Mesendoderm (in vitro differentiated cells): ENCODE measurements at regions not wholly inside any gene's neighbourhood (a gene's known extent, or its start where the extent isn't known, plus 50 kb on each side); places are given as distances from the start of the nearest gene placed in this dataset.
"Not testable (repeated sequence)": the region's sequence is repeated elsewhere in the genome, so short reads cannot be mapped to it uniquely, and the experiment has no call there.

Experiments
- DNase-seq: peaks from one replicate; pipeline ENCODE4 v3.0.0; 2013
- H2AK5ac ChIP-seq: 2 replicates; pipeline ENCODE4 v1.6.1; 2013; ENCODE audit warnings: low read length, inconsistent platforms
- H2BK120ac ChIP-seq: 2 replicates; pipeline ENCODE4 v1.6.1; 2013; ENCODE audit warnings: low read depth, mild to moderate bottlenecking, low read length, moderate library complexity, mixed read lengths
- H2BK15ac ChIP-seq: replicated peaks from 2 replicates; pipeline ENCODE4 v1.6.1; 2013; ENCODE audit warnings: low read depth, mild to moderate bottlenecking, moderate library complexity
- H2BK5ac ChIP-seq: 2 replicates; pipeline ENCODE4 v1.6.1; 2013; ENCODE audit warnings: low read length, inconsistent platforms
- H3K18ac ChIP-seq: 2 replicates; pipeline ENCODE4 v1.6.1; 2013; ENCODE audit warnings: mild to moderate bottlenecking, low read length, mixed read lengths
- H3K23ac ChIP-seq: one replicate; pipeline ENCODE4 v1.6.1; 2013; ENCODE audit warnings: low read length
- H3K27ac ChIP-seq: 2 replicates; pipeline ENCODE4 v1.5.1; 2013; ENCODE audit warnings: low read depth, mild to moderate bottlenecking, inconsistent platforms, low read length, moderate library complexity
- H3K27me3 ChIP-seq: 2 replicates; pipeline ENCODE4 v1.6.1; 2013; ENCODE audit warnings: low read length, control low read depth, mild to moderate bottlenecking, inconsistent platforms; ENCODE audit not compliant: insufficient read depth, poor library complexity
- H3K36me3 ChIP-seq: 2 replicates; pipeline ENCODE4 v1.6.1; 2013; ENCODE audit warnings: low read length, inconsistent platforms; ENCODE audit not compliant: control insufficient read depth, insufficient read depth
- H3K4ac ChIP-seq: one replicate; pipeline ENCODE4 v1.6.1; 2013; ENCODE audit warnings: low read depth, mild to moderate bottlenecking, low read length, moderate library complexity
- H3K4me1 ChIP-seq: 2 replicates; pipeline ENCODE4 v1.6.1; 2013; ENCODE audit warnings: low read depth, low read length, inconsistent platforms; ENCODE audit not compliant: control insufficient read depth
- H3K4me2 ChIP-seq: 2 replicates; pipeline ENCODE4 v1.6.1; 2013; ENCODE audit warnings: low read length
- H3K4me3 ChIP-seq: 2 replicates; pipeline ENCODE4 v1.5.1; 2013; ENCODE audit warnings: mild to moderate bottlenecking, low read length
- H3K56ac ChIP-seq: one replicate; pipeline ENCODE4 v1.6.1; 2013; ENCODE audit warnings: low read length
- H3K79me1 ChIP-seq: 2 replicates; pipeline ENCODE4 v1.6.1; 2013; ENCODE audit warnings: low read length, inconsistent platforms
- H3K79me2 ChIP-seq: 2 replicates; pipeline ENCODE4 v1.6.1; 2013; ENCODE audit warnings: mild to moderate bottlenecking, low read length; ENCODE audit not compliant: control insufficient read depth, insufficient read depth
- H3K9ac ChIP-seq: 2 replicates; pipeline ENCODE4 v1.6.1; 2013; ENCODE audit warnings: low read length, inconsistent platforms
- H4K5ac ChIP-seq: one replicate; pipeline ENCODE4 v1.6.1; 2013; ENCODE audit warnings: low read length
- H4K8ac ChIP-seq: one replicate; pipeline ENCODE4 v1.6.1; 2013; ENCODE audit warnings: low read depth, mild to moderate bottlenecking, control low read depth, low read length, moderate library complexity
- WGBS: extraction: QIAGEN DNeasy Blood & Tissue Kit; methylation state at CpG from one replicate; pipeline ENCODE4 v1.1.7; 2013; ENCODE audit warnings: low lambda C conversion rate, missing lambda C conversion rate; ENCODE audit not compliant: insufficient coverage; ENCODE audit errors: extremely low coverage; 5-methylcytosine and 5-hydroxymethylcytosine counted together

DNA sequence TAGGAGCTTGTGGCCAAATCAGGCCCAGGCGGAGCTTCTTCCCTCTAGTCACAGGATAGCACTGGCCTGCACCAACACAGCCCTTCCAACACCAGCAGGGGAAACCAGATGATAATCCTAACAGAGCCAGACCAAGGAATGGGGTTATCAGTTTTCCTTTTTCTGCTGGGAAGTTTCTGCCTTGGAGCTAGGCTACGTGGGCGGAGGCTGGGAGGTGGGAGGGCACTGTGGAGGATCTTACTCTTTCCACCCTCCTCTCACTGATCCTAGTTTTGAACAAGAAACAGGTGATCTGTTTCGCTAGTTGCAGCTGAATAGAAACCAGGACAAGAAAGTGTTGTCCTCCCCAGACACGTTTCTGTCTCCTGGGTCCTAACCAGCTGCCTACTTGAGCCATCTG is 1687.3 kb upstream of the DEFB115 start:
- H3K36me3 ChIP-seq, DNase-seq, H2BK120ac ChIP-seq, H3K79me1 ChIP-seq, H3K56ac ChIP-seq, H3K4me1 ChIP-seq, H3K27ac ChIP-seq, H2AK5ac ChIP-seq, H2BK15ac ChIP-seq, H3K27me3 ChIP-seq, H3K4me3 ChIP-seq, H4K8ac ChIP-seq, H3K79me2 ChIP-seq, H3K9ac ChIP-seq, H3K4ac ChIP-seq, H3K18ac ChIP-seq, H4K5ac ChIP-seq, H2BK5ac ChIP-seq, H3K23ac ChIP-seq, H3K4me2 ChIP-seq: not testable (repeated sequence)
- no CpG with 5 or more reads among the region's 5 CpGs for WGBS

- not testable (repeated sequence) for H3K18ac ChIP-seq, H4K8ac ChIP-seq, H3K4me2 ChIP-seq, H2BK15ac ChIP-seq, H3K4me1 ChIP-seq, H2BK120ac ChIP-seq, H3K27ac ChIP-seq, H3K56ac ChIP-seq, H3K27me3 ChIP-seq, DNase-seq, H3K79me2 ChIP-seq, H3K79me1 ChIP-seq, H2AK5ac ChIP-seq, H3K36me3 ChIP-seq, H3K4ac ChIP-seq, H4K5ac ChIP-seq, H3K9ac ChIP-seq, H2BK5ac ChIP-seq, H3K4me3 ChIP-seq, H3K23ac ChIP-seq
- WGBS: no CpG with 5 or more reads among the region's 2 CpGs
Observed at GRCh38 chr20:29589530-29589929, 1667.9 kb upstream of the DEFB115 start.

DNA sequence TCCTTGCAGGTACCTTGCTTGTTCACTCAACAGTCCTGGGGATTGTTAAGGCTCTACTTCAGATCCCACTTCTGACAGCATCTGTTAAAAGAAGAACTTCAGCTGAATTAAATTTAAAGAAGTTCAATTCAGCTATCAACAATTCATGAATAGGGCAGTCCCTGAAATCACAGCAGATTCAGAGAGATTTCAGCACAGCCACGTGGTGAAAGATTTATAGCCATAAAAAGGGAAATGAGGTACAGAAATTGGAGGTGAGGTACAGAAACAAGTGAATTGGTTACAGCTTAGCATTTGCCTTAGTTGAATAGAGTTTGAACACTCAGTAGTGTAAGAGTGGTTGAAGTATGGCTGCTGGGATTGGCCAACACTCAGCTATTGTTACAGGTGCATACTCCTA is 1653.3 kb upstream of the DEFB115 start:
- H3K23ac ChIP-seq: not testable (repeated sequence)

GRCh38 chr20:29606171-29606570 is 1651.3 kb upstream of the DEFB115 start:
- not testable (repeated sequence) for H2AK5ac ChIP-seq, H3K4me1 ChIP-seq, H3K9ac ChIP-seq, H3K79me2 ChIP-seq, H3K56ac ChIP-seq, H2BK15ac ChIP-seq, H2BK5ac ChIP-seq, H4K8ac ChIP-seq, DNase-seq, H3K36me3 ChIP-seq, H3K27me3 ChIP-seq, H2BK120ac ChIP-seq, H3K79me1 ChIP-seq, H3K23ac ChIP-seq, H3K18ac ChIP-seq, H3K4ac ChIP-seq, H3K4me3 ChIP-seq, H3K4me2 ChIP-seq, H3K27ac ChIP-seq, H4K5ac ChIP-seq
- no CpG with 5 or more reads among the region's 3 CpGs for WGBS

More for the DNA sequence above, 1653.3 kb upstream of the DEFB115 start:
- not testable (repeated sequence) for H3K9ac ChIP-seq, H3K27ac ChIP-seq, H3K4me3 ChIP-seq, H3K4ac ChIP-seq, H3K56ac ChIP-seq, H3K79me2 ChIP-seq, H4K8ac ChIP-seq, H2AK5ac ChIP-seq, H3K4me2 ChIP-seq, H2BK15ac ChIP-seq, H3K36me3 ChIP-seq, H3K79me1 ChIP-seq, H3K4me1 ChIP-seq, H3K27me3 ChIP-seq, H2BK5ac ChIP-seq, DNase-seq, H2BK120ac ChIP-seq, H4K5ac ChIP-seq, H3K18ac ChIP-seq
- WGBS: no CpG with 5 or more reads among the region's 1 CpG

DNA sequence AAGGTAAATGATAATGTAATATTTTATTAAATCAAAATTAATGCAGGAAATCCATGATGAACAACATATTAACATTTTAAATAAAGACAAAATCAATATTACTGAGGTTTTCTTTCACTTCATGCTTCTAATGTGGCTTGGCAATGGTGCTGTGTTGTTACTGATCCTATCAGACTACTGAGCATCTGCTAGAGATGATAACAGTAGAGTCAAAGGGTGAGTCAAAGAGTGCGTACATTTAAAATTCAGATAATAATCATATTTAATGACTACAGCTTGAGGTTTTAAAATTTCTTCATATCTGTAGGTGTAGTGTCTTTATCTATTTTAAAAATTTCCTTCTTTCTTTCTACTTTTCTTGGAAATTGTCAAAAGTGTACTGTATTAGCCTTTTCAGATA is 1628.1 kb upstream of the DEFB115 start:
- H4K8ac ChIP-seq, H2BK120ac ChIP-seq, H4K5ac ChIP-seq, H3K27me3 ChIP-seq, H3K56ac ChIP-seq, H3K18ac ChIP-seq, H3K79me1 ChIP-seq, H2BK15ac ChIP-seq, H3K79me2 ChIP-seq, H3K4me3 ChIP-seq, H3K9ac ChIP-seq, H2AK5ac ChIP-seq, H3K4ac ChIP-seq, H3K27ac ChIP-seq, H3K23ac ChIP-seq, DNase-seq, H3K4me1 ChIP-seq, H3K36me3 ChIP-seq, H3K4me2 ChIP-seq, H2BK5ac ChIP-seq: not testable (repeated sequence)
- no CpG with 5 or more reads among the region's 1 CpG for WGBS
